ENCODE measurements at regions not wholly inside any gene's neighbourhood (a gene's known extent, or its start where the extent isn't known, plus 50 kb on each side); places are given as distances from the start of the nearest gene placed in this dataset.

DNA sequence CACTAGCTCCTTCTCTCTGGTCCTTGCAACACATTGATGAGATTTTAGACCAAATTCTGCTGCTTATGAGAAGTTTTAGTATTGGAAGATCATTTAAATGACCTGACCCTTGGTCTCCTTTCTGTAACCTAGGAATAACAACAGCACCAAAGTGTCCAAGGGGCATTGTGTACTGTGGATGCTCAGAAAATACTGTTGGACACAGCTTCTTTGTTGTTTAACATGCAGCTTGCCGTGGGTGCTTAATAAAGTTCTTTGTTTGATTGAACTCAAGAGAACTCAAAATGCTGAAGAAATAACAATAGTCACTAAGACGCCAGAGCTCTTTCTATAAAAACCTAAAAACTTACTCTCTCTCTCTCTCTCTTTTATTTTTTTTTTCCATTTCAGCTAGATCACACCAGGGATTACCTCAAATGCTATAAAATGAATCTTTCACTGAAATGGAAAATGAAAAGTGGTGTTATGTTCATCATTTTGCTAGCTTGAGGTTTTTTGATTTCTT lies 548.9 kb upstream of the CDH8 start:
- no peaks in the 10 kb centered on the region for H3K4me1 Mint-ChIP-seq (ENCODE audit: low read depth)
- no peak overlapping the region for H3K4me3 Mint-ChIP-seq
- no peaks in the 10 kb centered on the region for H3K27me3 Mint-ChIP-seq
- intact Hi-C loops (cut with micrococcal nuclease) = no loop called here
- H3K36me3 Mint-ChIP-seq (ENCODE audit: low read depth) = no peaks in the 10 kb centered on the region
- H3K9me3 Mint-ChIP-seq = no peaks in the 10 kb centered on the region
- no peak overlapping the region for H3K27ac Mint-ChIP-seq

DNA sequence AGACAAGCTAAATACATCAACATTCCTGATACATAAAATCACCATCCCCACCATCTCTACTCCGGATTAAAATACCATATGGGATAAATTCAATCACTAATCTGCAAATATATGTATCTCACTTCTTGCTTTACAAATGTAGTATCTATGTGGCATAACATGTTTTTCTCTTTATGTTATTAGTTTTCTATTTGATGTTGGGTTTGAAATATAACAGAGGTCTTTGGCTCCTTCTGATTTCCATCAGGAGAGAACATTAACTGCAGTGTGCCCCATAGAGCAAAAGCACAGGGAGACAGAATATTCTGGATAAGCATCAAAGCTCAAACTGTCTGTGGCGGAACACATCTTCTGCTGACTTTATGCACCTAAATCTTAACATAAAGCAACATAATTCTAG lies 547.2 kb upstream of the CDH8 start:
- H3K4me3 Mint-ChIP-seq = no peak overlapping the region
- no peaks in the 10 kb centered on the region for H3K36me3 Mint-ChIP-seq (ENCODE audit: low read depth)
- H3K4me1 Mint-ChIP-seq (ENCODE audit: low read depth) = no peaks in the 10 kb centered on the region
- H3K27ac Mint-ChIP-seq = no peak overlapping the region
- H3K9me3 Mint-ChIP-seq = no peaks in the 10 kb centered on the region
- intact Hi-C loops (cut with micrococcal nuclease) = no loop called here
- no peaks in the 10 kb centered on the region for H3K27me3 Mint-ChIP-seq

GRCh38 chr16:62573466-62573865 lies 537.2 kb upstream of the CDH8 start:
- H3K27ac Mint-ChIP-seq = no peak overlapping the region
- intact Hi-C loops (cut with micrococcal nuclease) = no loop called here
- no peaks in the 10 kb centered on the region for H3K4me1 Mint-ChIP-seq (ENCODE audit: low read depth)
- no peaks in the 10 kb centered on the region for H3K27me3 Mint-ChIP-seq
- H3K9me3 Mint-ChIP-seq = no peaks in the 10 kb centered on the region
- H3K36me3 Mint-ChIP-seq (ENCODE audit: low read depth) = no peaks in the 10 kb centered on the region
- H3K4me3 Mint-ChIP-seq = no peak overlapping the region

- no peak overlapping the region for H3K4me3 Mint-ChIP-seq
Observed at GRCh38 chr16:62568926-62569325, 532.7 kb upstream of the CDH8 start.

DNA sequence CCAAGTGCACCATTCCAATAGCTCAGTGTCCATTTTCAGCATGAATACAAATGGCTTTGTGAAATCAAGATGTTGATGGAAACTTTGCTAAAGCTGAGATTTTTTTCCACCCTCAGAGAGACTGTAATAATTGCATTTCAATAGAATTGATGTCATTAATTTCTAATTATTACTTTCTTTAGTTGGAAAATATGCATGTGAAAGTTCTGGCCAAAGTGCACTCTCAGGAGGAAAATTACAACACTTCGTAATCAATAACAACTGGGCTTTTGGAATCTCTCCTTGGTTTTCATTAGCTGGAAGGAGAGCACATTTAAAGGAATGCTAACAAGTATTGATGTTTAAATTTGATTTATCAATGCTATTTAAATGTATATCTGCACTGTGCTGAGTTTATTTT lies 529.5 kb upstream of the CDH8 start:
- no peaks in the 10 kb centered on the region for H3K27me3 Mint-ChIP-seq
- H3K36me3 Mint-ChIP-seq (ENCODE audit: low read depth) = no peaks in the 10 kb centered on the region
- no peak overlapping the region for H3K4me3 Mint-ChIP-seq
- no peak overlapping the region for H3K27ac Mint-ChIP-seq
- H3K4me1 Mint-ChIP-seq (ENCODE audit: low read depth) = no peaks in the 10 kb centered on the region
- intact Hi-C loops (cut with micrococcal nuclease) = no loop called here
- H3K9me3 Mint-ChIP-seq = no peaks in the 10 kb centered on the region

More at GRCh38 chr16:62568926-62569325, 532.7 kb upstream of the CDH8 start:
- H3K9me3 Mint-ChIP-seq = no peaks in the 10 kb centered on the region
- no peaks in the 10 kb centered on the region for H3K4me1 Mint-ChIP-seq (ENCODE audit: low read depth)
- intact Hi-C loops (cut with micrococcal nuclease) = no loop called here
- H3K27ac Mint-ChIP-seq = no peak overlapping the region
- H3K27me3 Mint-ChIP-seq = no peaks in the 10 kb centered on the region
- H3K36me3 Mint-ChIP-seq (ENCODE audit: low read depth) = no peaks in the 10 kb centered on the region

GRCh38 chr16:62564291-62564690 lies 528.1 kb upstream of the CDH8 start:
- H3K4me1 Mint-ChIP-seq (ENCODE audit: low read depth) = no peaks in the 10 kb centered on the region
- no peak overlapping the region for H3K27ac Mint-ChIP-seq
- H3K27me3 Mint-ChIP-seq = no peaks in the 10 kb centered on the region
- H3K4me3 Mint-ChIP-seq = no peak overlapping the region
- H3K9me3 Mint-ChIP-seq = no peaks in the 10 kb centered on the region
- intact Hi-C loops (cut with micrococcal nuclease) = no loop called here
- no peaks in the 10 kb centered on the region for H3K36me3 Mint-ChIP-seq (ENCODE audit: low read depth)

- Mint-ChIP-seq H3K27me3 (no peaks in the 10 kb centered on the region), H3K27ac (no peak overlapping the region), H3K4me3 (no peak overlapping the region), H3K9me3 (no peaks in the 10 kb centered on the region), H3K36me3 (ENCODE audit: low read depth) (no peaks in the 10 kb centered on the region), H3K4me1 (ENCODE audit: low read depth) (no peaks in the 10 kb centered on the region)
- intact Hi-C loops (cut with micrococcal nuclease) = no loop called here
Observed at GRCh38 chr16:62562121-62562520, 525.9 kb upstream of the CDH8 start.

GRCh38 chr16:62549875-62550274 lies 513.6 kb upstream of the CDH8 start:
- H3K27me3 Mint-ChIP-seq = no peaks in the 10 kb centered on the region
- peaks cover 37% of the 10 kb centered on the region for H3K9me3 Mint-ChIP-seq
- H3K27ac Mint-ChIP-seq = no peak overlapping the region
- intact Hi-C loops (cut with micrococcal nuclease) = no loop called here
- no peaks in the 10 kb centered on the region for H3K4me1 Mint-ChIP-seq (ENCODE audit: low read depth)
- no peak overlapping the region for H3K4me3 Mint-ChIP-seq
- no peaks in the 10 kb centered on the region for H3K36me3 Mint-ChIP-seq (ENCODE audit: low read depth)

- Mint-ChIP-seq H3K4me3 (no peak overlapping the region), H3K27me3 (no peaks in the 10 kb centered on the region), H3K36me3 (ENCODE audit: low read depth) (no peaks in the 10 kb centered on the region), H3K27ac (no peak overlapping the region), H3K9me3 (peaks cover 27% of the 10 kb centered on the region), H3K4me1 (ENCODE audit: low read depth) (no peaks in the 10 kb centered on the region)
- intact Hi-C loops (cut with micrococcal nuclease) = no loop called here
Observed at GRCh38 chr16:62548095-62548494, 511.9 kb upstream of the CDH8 start.

- H3K27ac Mint-ChIP-seq = no peak overlapping the region
- H3K36me3 Mint-ChIP-seq (ENCODE audit: low read depth) = no peaks in the 10 kb centered on the region
- H3K9me3 Mint-ChIP-seq = peaks cover 19% of the 10 kb centered on the region
- intact Hi-C loops (cut with micrococcal nuclease) = no loop called here
- no peaks in the 10 kb centered on the region for H3K27me3 Mint-ChIP-seq
- no peak overlapping the region for H3K4me3 Mint-ChIP-seq
- H3K4me1 Mint-ChIP-seq (ENCODE audit: low read depth) = no peaks in the 10 kb centered on the region
Observed at GRCh38 chr16:62546701-62547100, 510.5 kb upstream of the CDH8 start.

- intact Hi-C loops (cut with micrococcal nuclease) = no loop called here
- Mint-ChIP-seq H3K9me3 (peaks cover 12% of the 10 kb centered on the region), H3K27me3 (no peaks in the 10 kb centered on the region), H3K36me3 (ENCODE audit: low read depth) (no peaks in the 10 kb centered on the region), H3K4me1 (ENCODE audit: low read depth) (no peaks in the 10 kb centered on the region), H3K27ac (no peak overlapping the region), H3K4me3 (no peak overlapping the region)
Observed at GRCh38 chr16:62545039-62545438, 508.8 kb upstream of the CDH8 start.

DNA sequence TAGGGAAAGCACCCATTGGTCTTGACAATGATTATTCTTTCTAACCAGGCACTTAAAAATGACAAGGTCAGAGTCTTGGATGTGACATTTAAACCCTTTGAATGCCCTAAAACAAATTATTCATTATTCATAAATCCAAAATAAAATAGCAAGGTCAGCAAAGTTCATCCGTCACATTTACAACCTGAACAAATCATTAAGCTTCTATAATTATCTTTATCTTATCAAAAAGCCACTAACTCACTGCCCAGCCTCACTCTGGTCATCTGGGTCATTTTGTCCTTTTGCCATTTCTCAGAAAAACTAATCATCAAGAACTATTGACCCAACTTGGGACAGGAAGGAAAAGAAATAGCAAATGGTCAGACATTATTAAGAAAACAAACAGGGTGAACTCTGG lies 507.3 kb upstream of the CDH8 start:
- intact Hi-C loops (cut with micrococcal nuclease) = no loop called here
- Mint-ChIP-seq H3K36me3 (ENCODE audit: low read depth) (no peaks in the 10 kb centered on the region), H3K4me1 (ENCODE audit: low read depth) (no peaks in the 10 kb centered on the region), H3K4me3 (no peak overlapping the region), H3K27ac (no peak overlapping the region), H3K27me3 (no peaks in the 10 kb centered on the region), H3K9me3 (peaks cover 8% of the 10 kb centered on the region)

- intact Hi-C loops (cut with micrococcal nuclease) = no loop called here
- no peaks in the 10 kb centered on the region for H3K36me3 Mint-ChIP-seq (ENCODE audit: low read depth)
- H3K9me3 Mint-ChIP-seq = peaks cover 8% of the 10 kb centered on the region
- H3K4me1 Mint-ChIP-seq (ENCODE audit: low read depth) = no peaks in the 10 kb centered on the region
- no peak overlapping the region for H3K4me3 Mint-ChIP-seq
- H3K27ac Mint-ChIP-seq = no peak overlapping the region
- H3K27me3 Mint-ChIP-seq = no peaks in the 10 kb centered on the region
Observed at GRCh38 chr16:62539657-62540056, 503.4 kb upstream of the CDH8 start.

GRCh38 chr16:62530426-62530825 lies 494.2 kb upstream of the CDH8 start:
- H3K4me3 Mint-ChIP-seq = no peak overlapping the region

DNA sequence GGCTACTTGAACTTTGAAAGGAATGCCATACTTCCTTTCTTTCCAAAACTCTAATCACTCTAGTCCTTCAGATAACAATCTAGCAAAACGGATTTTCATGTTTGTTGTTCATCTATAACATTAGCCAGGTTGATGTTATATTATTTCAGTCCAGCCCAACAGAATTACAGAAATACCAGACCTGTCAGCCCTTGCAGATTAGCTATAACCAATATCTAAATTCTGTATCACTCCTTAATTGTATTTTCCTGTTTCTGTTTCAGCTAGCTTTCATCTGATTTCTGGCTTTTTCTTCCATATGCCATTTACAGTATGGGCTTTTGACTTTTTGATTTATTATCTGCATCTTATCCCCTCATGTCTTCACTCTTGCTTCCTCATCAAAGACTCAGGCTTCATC lies 479.8 kb upstream of the CDH8 start:
- Mint-ChIP-seq H3K36me3 (ENCODE audit: low read depth) (no peaks in the 10 kb centered on the region), H3K4me3 (no peak overlapping the region), H3K27ac (no peak overlapping the region), H3K9me3 (peaks cover 10% of the 10 kb centered on the region), H3K27me3 (no peaks in the 10 kb centered on the region), H3K4me1 (ENCODE audit: low read depth) (no peaks in the 10 kb centered on the region)
- intact Hi-C loops (cut with micrococcal nuclease) = no loop called here

More at GRCh38 chr16:62530426-62530825, 494.2 kb upstream of the CDH8 start:
- Mint-ChIP-seq H3K27me3 (no peaks in the 10 kb centered on the region), H3K36me3 (ENCODE audit: low read depth) (no peaks in the 10 kb centered on the region), H3K4me1 (ENCODE audit: low read depth) (no peaks in the 10 kb centered on the region), H3K27ac (no peak overlapping the region), H3K9me3 (no peaks in the 10 kb centered on the region)
- intact Hi-C loops (cut with micrococcal nuclease) = no loop called here
